Cardiac muscle cell (in vitro differentiated cells and primary cell): ENCODE measurements at regions not wholly inside any gene's neighbourhood (a gene's known extent, or its start where the extent isn't known, plus 50 kb on each side); places are given as distances from the start of the nearest gene placed in this dataset.

Experiments
- DNase-seq, 2 donors: peaks; one replicate each; pipeline versions ENCODE4 v3.0.0 to v3.0.0-alpha.2; 2010 to 2017; ENCODE audit warnings: low read depth in 1 of 2, low spot score in 1 of 2
- H3K27ac ChIP-seq: fragments of 200-600 bp; sonication (generic); 2 replicates; pipeline ENCODE4 v1.5.1; 2016
- H3K27me3 ChIP-seq: fragments of 200-600 bp; sonication (generic); 2 replicates; pipeline ENCODE4 v1.6.0; 2016; ENCODE audit warnings: control low read depth
- H3K36me3 ChIP-seq: fragments of 200-600 bp; sonication (generic); 2 replicates; pipeline ENCODE4 v1.5.1; 2016; ENCODE audit warnings: control low read depth
- H3K4me1 ChIP-seq: fragments of 200-600 bp; sonication (generic); 2 replicates; pipeline ENCODE4 v1.8.1; 2017; ENCODE audit warnings: low read depth, mild to moderate bottlenecking, mixed run types
- H3K4me3 ChIP-seq: fragments of 200-600 bp; sonication (generic); 2 replicates; pipeline ENCODE4 v1.5.1; 2016; ENCODE audit warnings: mild to moderate bottlenecking
- H3K9me3 ChIP-seq: fragments of 200-600 bp; sonication (generic); 2 replicates; pipeline ENCODE4 v1.5.1; 2017; ENCODE audit warnings: low read depth, mild to moderate bottlenecking, control low read depth
- TF ChIP-seq, protein P1 (sequence below): IDR thresholded peaks from 2 replicates; pipeline ENCODE4 v1.5.1; 2012; ENCODE audit warnings: low read depth, mild to moderate bottlenecking, low read length

DNA sequence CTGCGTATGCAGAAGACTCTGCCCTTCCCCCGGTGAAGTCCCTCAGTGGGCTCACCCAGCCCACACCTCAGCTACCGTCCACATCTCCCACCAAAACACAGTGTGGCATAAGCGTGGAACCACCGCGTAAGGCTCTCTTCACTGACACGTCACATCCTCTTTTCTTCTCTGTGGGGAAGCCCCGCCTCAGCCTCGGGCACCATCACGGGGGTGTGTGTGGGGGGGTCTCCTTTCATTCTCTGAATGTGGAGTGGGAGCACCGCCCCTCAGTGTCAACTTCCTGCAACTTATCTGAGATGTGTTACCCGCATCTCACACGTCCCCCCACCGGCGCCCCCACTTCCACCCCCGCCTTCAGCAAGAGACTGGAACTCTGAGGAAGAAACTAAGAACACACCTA, 388.4 kb upstream of the JARID2 start:
- DNase-seq, result no peak

DNA sequence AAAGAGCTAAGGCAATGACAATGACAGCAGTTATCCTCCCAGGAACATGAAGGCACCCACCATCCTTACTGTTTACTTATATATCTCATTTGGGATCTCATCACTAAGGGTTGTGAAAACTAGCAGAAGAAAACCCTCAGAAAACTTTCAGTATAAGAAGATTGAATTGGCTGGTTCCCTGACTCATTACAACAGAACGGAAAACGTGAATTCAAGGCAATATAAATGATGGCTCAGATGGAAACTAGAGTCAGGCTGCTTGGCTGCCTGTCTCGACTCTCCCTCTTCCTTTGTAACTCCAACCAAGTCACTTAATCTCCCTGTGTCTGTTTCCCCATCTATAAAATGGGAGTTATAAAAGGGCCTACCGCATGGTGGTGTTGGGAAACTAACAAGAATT, 387.1 kb upstream of the JARID2 start:
- no peak for DNase-seq
- no peaks in the 10 kb centered on the region for H3K9me3 ChIP-seq

More for the DNA sequence above, 388.4 kb upstream of the JARID2 start:
- H3K36me3 ChIP-seq, result no peaks in the 10 kb centered on the region
- no peak overlapping the region for H3K27ac ChIP-seq
- no peaks in the 10 kb centered on the region for H3K9me3 ChIP-seq
- H3K4me1 ChIP-seq, result no peaks in the 10 kb centered on the region
- H3K27me3 ChIP-seq, result no peaks in the 10 kb centered on the region
- no peak overlapping the region for H3K4me3 ChIP-seq
- TF ChIP-seq, protein P1, sequence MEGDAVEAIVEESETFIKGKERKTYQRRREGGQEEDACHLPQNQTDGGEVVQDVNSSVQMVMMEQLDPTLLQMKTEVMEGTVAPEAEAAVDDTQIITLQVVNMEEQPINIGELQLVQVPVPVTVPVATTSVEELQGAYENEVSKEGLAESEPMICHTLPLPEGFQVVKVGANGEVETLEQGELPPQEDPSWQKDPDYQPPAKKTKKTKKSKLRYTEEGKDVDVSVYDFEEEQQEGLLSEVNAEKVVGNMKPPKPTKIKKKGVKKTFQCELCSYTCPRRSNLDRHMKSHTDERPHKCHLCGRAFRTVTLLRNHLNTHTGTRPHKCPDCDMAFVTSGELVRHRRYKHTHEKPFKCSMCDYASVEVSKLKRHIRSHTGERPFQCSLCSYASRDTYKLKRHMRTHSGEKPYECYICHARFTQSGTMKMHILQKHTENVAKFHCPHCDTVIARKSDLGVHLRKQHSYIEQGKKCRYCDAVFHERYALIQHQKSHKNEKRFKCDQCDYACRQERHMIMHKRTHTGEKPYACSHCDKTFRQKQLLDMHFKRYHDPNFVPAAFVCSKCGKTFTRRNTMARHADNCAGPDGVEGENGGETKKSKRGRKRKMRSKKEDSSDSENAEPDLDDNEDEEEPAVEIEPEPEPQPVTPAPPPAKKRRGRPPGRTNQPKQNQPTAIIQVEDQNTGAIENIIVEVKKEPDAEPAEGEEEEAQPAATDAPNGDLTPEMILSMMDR, result no peak

DNA sequence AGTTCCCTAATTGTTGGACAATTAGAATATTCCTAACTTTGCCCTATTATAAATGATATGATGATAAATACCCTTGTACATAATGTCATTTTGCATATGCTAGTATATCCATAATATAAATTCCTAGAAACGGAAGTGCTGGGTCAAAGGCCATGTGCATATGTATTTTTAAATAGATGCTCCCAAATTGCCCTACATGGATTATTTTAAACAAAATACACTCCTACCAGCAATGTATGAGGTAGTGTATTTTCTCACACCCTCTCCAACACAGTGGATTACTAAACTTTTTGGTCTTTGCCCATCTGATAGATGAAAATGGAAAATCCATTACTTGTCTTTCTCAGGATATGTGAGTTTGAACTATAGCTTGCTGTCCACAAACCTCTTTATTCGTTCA, 385.1 kb upstream of the JARID2 start:
- H3K27ac ChIP-seq, result no peak overlapping the region
- TF ChIP-seq, protein P1, result no peak
- DNase-seq, result no peak
- no peaks in the 10 kb centered on the region for H3K27me3 ChIP-seq
- no peaks in the 10 kb centered on the region for H3K9me3 ChIP-seq
- no peaks in the 10 kb centered on the region for H3K36me3 ChIP-seq
- no peaks in the 10 kb centered on the region for H3K4me1 ChIP-seq
- no peak overlapping the region for H3K4me3 ChIP-seq

More for the DNA sequence above, 387.1 kb upstream of the JARID2 start:
- Histone ChIP-seq H3K27ac (no peak overlapping the region), H3K27me3 (no peaks in the 10 kb centered on the region), H3K4me3 (no peak overlapping the region), H3K4me1 (no peaks in the 10 kb centered on the region), H3K36me3 (no peaks in the 10 kb centered on the region)
- TF ChIP-seq, protein P1, result no peak

DNA sequence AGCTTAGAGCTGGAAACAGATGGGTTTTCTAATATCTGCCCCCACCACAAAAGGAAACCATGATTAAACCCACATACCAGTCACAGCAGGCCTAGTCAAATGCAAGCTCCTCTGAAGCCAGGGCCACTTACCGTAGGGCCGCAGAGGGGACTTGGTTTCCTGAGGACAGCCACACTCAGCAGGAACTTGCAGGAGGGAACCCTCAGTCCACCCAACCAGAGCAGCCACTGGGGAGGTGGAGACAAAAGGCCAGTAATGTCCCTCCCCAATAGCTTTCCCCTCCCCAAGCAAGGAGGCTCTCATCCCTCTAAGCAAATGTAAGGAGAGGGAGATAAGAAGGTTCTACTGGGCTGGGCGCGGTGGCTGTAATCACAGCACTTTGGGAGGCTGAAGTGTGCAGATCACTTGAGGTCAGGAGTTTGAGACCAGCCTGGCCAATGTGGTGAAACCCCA, 384.4 kb upstream of the JARID2 start:
- TF ChIP-seq, protein P1, result no peak
- no peaks in the 10 kb centered on the region for H3K36me3 ChIP-seq
- no peak overlapping the region for H3K4me3 ChIP-seq
- H3K27ac ChIP-seq, result no peak overlapping the region
- no peaks in the 10 kb centered on the region for H3K4me1 ChIP-seq
- DNase-seq, result no peak
- H3K9me3 ChIP-seq, result no peaks in the 10 kb centered on the region
- no peaks in the 10 kb centered on the region for H3K27me3 ChIP-seq

DNA sequence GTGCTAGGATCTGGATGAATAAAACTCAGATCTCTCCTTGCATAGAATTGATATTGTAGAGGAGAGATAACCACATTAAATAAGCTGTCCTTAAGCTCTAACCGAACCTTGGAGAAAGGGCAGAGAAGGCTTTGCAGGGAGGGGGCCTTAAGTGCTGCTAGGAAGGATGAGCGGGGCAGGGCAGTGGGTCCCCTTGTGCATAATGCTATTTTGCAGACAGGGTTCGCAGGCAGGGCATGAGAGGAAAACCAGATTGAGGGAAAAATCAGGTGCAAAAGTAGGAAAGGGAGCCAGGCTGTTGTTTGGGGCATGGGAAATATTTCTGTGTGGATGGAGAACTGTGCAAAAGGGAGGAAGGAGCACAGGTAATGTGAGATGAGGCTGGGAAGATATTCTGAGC, 383.0 kb upstream of the JARID2 start:
- Histone ChIP-seq H3K27me3 (no peaks in the 10 kb centered on the region), H3K4me1 (no peaks in the 10 kb centered on the region), H3K27ac (no peak overlapping the region), H3K9me3 (no peaks in the 10 kb centered on the region), H3K36me3 (no peaks in the 10 kb centered on the region), H3K4me3 (no peak overlapping the region)
- no peak for DNase-seq
- TF ChIP-seq, protein P1, result no peak
